WTC11 (cell line): ENCODE measurements at regions not wholly inside any gene's neighbourhood (a gene's known extent, or its start where the extent isn't known, plus 50 kb on each side); places are given as distances from the start of the nearest gene placed in this dataset.

Experiments
- CREM ChIP-seq: sonication (generic); formaldehyde crosslinking; IDR thresholded peaks from 2 replicates; pipeline ENCODE4 v1.8.1; 2022; ENCODE audit warnings: mild to moderate bottlenecking, missing genetic modification reagents, moderate library complexity
- HMGXB4 ChIP-seq: sonication (generic); formaldehyde crosslinking; IDR thresholded peaks from 2 replicates; pipeline ENCODE4 v1.8.1; 2023; ENCODE audit warnings: mild to moderate bottlenecking, moderate library complexity, missing genetic modification reagents
- MXD4 ChIP-seq: fragments of 250-450 bp; sonication (Bioruptor Pico); IDR thresholded peaks from 2 replicates; pipeline ENCODE4 v1.8.0; 2021; ENCODE audit warnings: mild to moderate bottlenecking, moderate library complexity, borderline replicate concordance
- NFATC4 ChIP-seq: fragments of 250-450 bp; sonication (Bioruptor Pico); IDR thresholded peaks from 2 replicates; pipeline ENCODE4 v1.9.0; 2021; ENCODE audit warnings: mild to moderate bottlenecking
- TCF7 ChIP-seq: sonication (generic); formaldehyde crosslinking; IDR thresholded peaks from 2 replicates; pipeline ENCODE4 v1.8.0; 2022; ENCODE audit warnings: mild to moderate bottlenecking, low read depth, missing genetic modification reagents, moderate library complexity
- ZNF512 ChIP-seq: sonication (generic); formaldehyde crosslinking; IDR thresholded peaks from 2 replicates; pipeline ENCODE4 v1.8.1; 2022; ENCODE audit warnings: missing genetic modification reagents, borderline replicate concordance

- TF ChIP-seq HMGXB4 (no peak), ZNF512 (CRISPR knock-in tag) (no peak), CREM (CRISPR knock-in tag) (no peak), TCF7 (CRISPR knock-in tag) (no peak), NFATC4 (CRISPR knock-in tag) (no peak), MXD4 (CRISPR knock-in tag) (no peak)
Observed at GRCh38 chr4:161206528-161207080, 957.2 kb downstream of the FSTL5 start.
